GM10266 (cell line): ENCODE measurements at regions not wholly inside any gene's neighbourhood (a gene's known extent, or its start where the extent isn't known, plus 50 kb on each side); places are given as distances from the start of the nearest gene placed in this dataset.
"Not testable (repeated sequence)": the region's sequence is repeated elsewhere in the genome, so short reads cannot be mapped to it uniquely, and the experiment has no call there.

Experiments
- DNase-seq: peaks from one replicate; pipeline ENCODE4 v3.0.0; 2012; ENCODE audit errors: extremely low spot score
- CTCF ChIP-seq: IDR thresholded peaks from 2 replicates; pipeline ENCODE4 v1.5.1; 2012; ENCODE audit warnings: mild to moderate bottlenecking, low read depth; ENCODE audit not compliant: control insufficient read depth, insufficient read depth; ENCODE audit errors: missing control alignments

GRCh38 chr4:110412354-110413065 lies 63.4 kb upstream of the ENPEP start:
- no peak for TF ChIP-seq CTCF
- no peak for DNase-seq

GRCh38 chr4:110411574-110412011 lies 64.4 kb upstream of the ENPEP start:
- no peak for DNase-seq
- TF ChIP-seq CTCF, result no peak

GRCh38 chr4:110410853-110411573 lies 64.9 kb upstream of the ENPEP start:
- not testable (repeated sequence) for DNase-seq

GRCh38 chr4:110400086-110400485 lies 75.9 kb upstream of the ENPEP start:
- TF ChIP-seq CTCF, result no peak
- DNase-seq, result no peak

GRCh38 chr4:110399046-110399445 lies 76.9 kb upstream of the ENPEP start:
- DNase-seq, result not testable (repeated sequence)

- no peak for DNase-seq
- no peak for TF ChIP-seq CTCF
These were observed 79.0 kb upstream of the ENPEP start for GRCh38 chr4:110396963-110397362.

- no peak for TF ChIP-seq CTCF
These were observed 80.5 kb upstream of the ENPEP start for GRCh38 chr4:110395421-110395820.

GRCh38 chr4:110394871-110395270 lies 81.1 kb upstream of the ENPEP start:
- TF ChIP-seq CTCF, result no peak
- DNase-seq, result no peak

More at GRCh38 chr4:110395421-110395820, 80.5 kb upstream of the ENPEP start:
- DNase-seq, result no peak
